SU-DHL-6 (cell line): ENCODE measurements at regions not wholly inside any gene's neighbourhood (a gene's known extent, or its start where the extent isn't known, plus 50 kb on each side); places are given as distances from the start of the nearest gene placed in this dataset.
"Not testable (repeated sequence)": the region's sequence is repeated elsewhere in the genome, so short reads cannot be mapped to it uniquely, and the experiment has no call there.

Experiments
- H2AFZ ChIP-seq: fragments of 200-600 bp; sonication (generic); 2 replicates; pipeline ENCODE4 v1.6.1; 2014; ENCODE audit warnings: low read depth, mild to moderate bottlenecking, moderate library complexity, mixed read lengths, antibody characterized with exemption, low read length; ENCODE audit not compliant: severe bottlenecking
- H3F3A ChIP-seq: fragments of 200-600 bp; shearing (Covaris generic); 2 replicates; pipeline ENCODE4 v1.6.0; 2016; ENCODE audit warnings: antibody characterized with exemption, mild to moderate bottlenecking; ENCODE audit not compliant: insufficient read depth
- H3K27ac ChIP-seq: fragments of 200-600 bp; sonication (generic); 2 replicates; pipeline ENCODE4 v1.5.1; 2016; ENCODE audit warnings: low read depth, mild to moderate bottlenecking, low read length, moderate library complexity, mixed read lengths
- H3K27me3 ChIP-seq: fragments of 200-600 bp; sonication (generic), shearing (Covaris generic); 2 replicates; pipeline ENCODE4 v1.6.0; 2014; ENCODE audit warnings: mild to moderate bottlenecking, low read length
- H3K36me3 ChIP-seq: fragments of 200-600 bp; sonication (generic); 2 replicates; pipeline ENCODE4 v1.6.1; 2014; ENCODE audit warnings: mild to moderate bottlenecking, low read length, mixed read lengths
- H3K4me2 ChIP-seq: fragments of 300-600, 200-600 bp; shearing (Covaris generic), sonication (generic); 2 replicates; pipeline ENCODE4 v1.6.0; 2014; ENCODE audit warnings: low read length, low read depth, mild to moderate bottlenecking; ENCODE audit not compliant: poor library complexity, severe bottlenecking
- H3K4me3 ChIP-seq: fragments of 200-600 bp; sonication (generic); 2 replicates; pipeline ENCODE4 v1.5.1; 2014; ENCODE audit warnings: antibody characterized with exemption, low read length, mild to moderate bottlenecking, mixed read lengths; ENCODE audit not compliant: insufficient read depth, poor library complexity, severe bottlenecking
- H3K79me2 ChIP-seq: fragments of 200-600 bp; sonication (generic); 2 replicates; pipeline ENCODE4 v1.6.1; 2014; ENCODE audit warnings: mild to moderate bottlenecking, low read length, moderate library complexity; ENCODE audit not compliant: insufficient read depth
- H3K9ac ChIP-seq: fragments of 200-600 bp; sonication (generic); 2 replicates; pipeline ENCODE4 v1.7.0; 2014; ENCODE audit warnings: mild to moderate bottlenecking, low read length
- H3K9me2 ChIP-seq: fragments of 200-600 bp; sonication (generic); replicated peaks from 2 replicates; pipeline ENCODE4 v1.6.1; 2014; ENCODE audit warnings: low read length; ENCODE audit not compliant: insufficient read depth
- H3K9me3 ChIP-seq: fragments of 200-600 bp; sonication (generic); 2 replicates; pipeline ENCODE4 v1.6.1; 2014; ENCODE audit warnings: low read length, mixed read lengths; ENCODE audit not compliant: insufficient read depth
- H4K20me1 ChIP-seq: fragments of 200-600 bp; sonication (generic); 2 replicates; pipeline ENCODE4 v1.6.1; 2014; ENCODE audit warnings: low read depth, mild to moderate bottlenecking, antibody characterized with exemption, low read length, moderate library complexity, mixed read lengths
- CTCF ChIP-seq: fragments of 200-600 bp; sonication (generic); IDR thresholded peaks from one replicate; pipeline ENCODE4 v1.5.1; 2017; ENCODE audit warnings: antibody characterized with exemption, mild to moderate bottlenecking, low read length, moderate library complexity; ENCODE audit not compliant: insufficient read depth, poor library complexity, severe bottlenecking
- EZH2phosphoT487 ChIP-seq: fragments of 200-600 bp; sonication (generic), shearing (Covaris generic); conservative IDR thresholded peaks from 2 replicates; pipeline ENCODE4 v1.6.1; 2018; ENCODE audit warnings: mild to moderate bottlenecking, antibody characterized with exemption, low read length, moderate library complexity, mixed read lengths

GRCh38 chr1:194618101-194618500 lies 1431.7 kb upstream of the B3GALT2 start:
- no peaks in the 10 kb centered on the region for H3K79me2 ChIP-seq
- no peaks in the 10 kb centered on the region; the same call in 1 of the 2 replicates for H3K9me3 ChIP-seq
- H3K27me3 ChIP-seq = no peaks in the 10 kb centered on the region
- TF ChIP-seq CTCF (no peak), EZH2phosphoT487 (no peak)
- H3K4me3 ChIP-seq = no peak overlapping the region
- H3K27ac ChIP-seq = no peak overlapping the region
- no peaks in the 10 kb centered on the region for H3K9me2 ChIP-seq
- H3K36me3 ChIP-seq = no peaks in the 10 kb centered on the region
- no peak overlapping the region for H3K4me2 ChIP-seq
- H3K9ac ChIP-seq = no peak overlapping the region
- H4K20me1 ChIP-seq = no peaks in the 10 kb centered on the region
- H3F3A ChIP-seq = no peaks in the 10 kb centered on the region
- peak overlapping the region; percentile 48 for H2AFZ ChIP-seq

GRCh38 chr1:194617272-194617671 lies 1430.9 kb upstream of the B3GALT2 start:
- H3K27me3 ChIP-seq, H4K20me1 ChIP-seq, H3K4me2 ChIP-seq, H3K36me3 ChIP-seq, H3K9me3 ChIP-seq, H3F3A ChIP-seq, H3K9ac ChIP-seq, H3K9me2 ChIP-seq, H3K4me3 ChIP-seq, H2AFZ ChIP-seq, H3K27ac ChIP-seq, H3K79me2 ChIP-seq: not testable (repeated sequence)

- no peak for TF ChIP-seq CTCF
- no peak for TF ChIP-seq EZH2phosphoT487
- H3K27me3 ChIP-seq = no peaks in the 10 kb centered on the region
Observed at GRCh38 chr1:194616835-194617234, 1430.4 kb upstream of the B3GALT2 start.

GRCh38 chr1:194602184-194602583 lies 1415.8 kb upstream of the B3GALT2 start:
- no peaks in the 10 kb centered on the region for H3K27me3 ChIP-seq
- no peak overlapping the region for H3K4me3 ChIP-seq
- 0 out of 2 replicates have a peak, but pooled peaks cover 1% of the 10 kb centered on the region for H3F3A ChIP-seq
- no peak overlapping the region for H2AFZ ChIP-seq
- no peak overlapping the region for H3K9ac ChIP-seq
- no peak overlapping the region for H3K4me2 ChIP-seq
- H3K79me2 ChIP-seq = no peaks in the 10 kb centered on the region
- no peak overlapping the region for H3K27ac ChIP-seq
- H4K20me1 ChIP-seq = no peaks in the 10 kb centered on the region
- TF ChIP-seq EZH2phosphoT487 = no peak
- no peak for TF ChIP-seq CTCF
- H3K9me2 ChIP-seq = no peaks in the 10 kb centered on the region
- no peaks in the 10 kb centered on the region for H3K36me3 ChIP-seq
- H3K9me3 ChIP-seq = no peaks in the 10 kb centered on the region

More at GRCh38 chr1:194616835-194617234, 1430.4 kb upstream of the B3GALT2 start:
- H3K36me3 ChIP-seq = no peaks in the 10 kb centered on the region
- H3K9me3 ChIP-seq = no peaks in the 10 kb centered on the region; the same call in 1 of the 2 replicates
- H3K4me3 ChIP-seq = no peak overlapping the region
- no peak overlapping the region for H3K9ac ChIP-seq
- H3K9me2 ChIP-seq = no peaks in the 10 kb centered on the region
- H3F3A ChIP-seq = no peaks in the 10 kb centered on the region
- no peak overlapping the region for H2AFZ ChIP-seq
- H3K79me2 ChIP-seq = no peaks in the 10 kb centered on the region
- H4K20me1 ChIP-seq = no peaks in the 10 kb centered on the region
- H3K27ac ChIP-seq = no peak overlapping the region
- no peak overlapping the region for H3K4me2 ChIP-seq
